ENCODE measurements at regions not wholly inside any gene's neighbourhood (a gene's known extent, or its start where the extent isn't known, plus 50 kb on each side); places are given as distances from the start of the nearest gene placed in this dataset.
A peak's percentile ranks its signal among the peaks of the same experiment; 100 is the strongest.
"Not testable (repeated sequence)": the region's sequence is repeated elsewhere in the genome, so short reads cannot be mapped to it uniquely, and the experiment has no call there.

DNA sequence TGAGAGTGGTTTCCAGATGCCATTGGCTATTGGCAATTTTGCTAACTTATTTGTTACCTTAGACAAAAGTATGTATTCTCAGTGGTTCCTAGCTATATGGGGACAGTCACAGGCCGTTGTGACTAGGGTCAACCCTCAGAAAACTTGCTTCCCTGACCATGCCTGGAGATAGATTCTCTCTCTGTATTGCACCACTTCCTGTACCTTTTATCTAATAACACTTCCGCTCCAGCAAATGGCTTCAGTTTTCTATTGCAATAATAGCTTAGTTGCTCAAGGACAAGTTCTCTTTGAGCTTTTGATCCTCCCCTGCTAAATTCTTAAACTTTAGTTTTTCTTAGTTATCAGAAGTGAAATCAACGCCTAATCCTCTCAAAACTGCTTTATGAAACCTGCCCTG is 338.0 kb downstream of the RMST start:
- no peak for DNase-seq (ENCODE audit: low spot score)

- no peak for DNase-seq (ENCODE audit: low spot score)
Observed at GRCh38 chr12:97801471-97802059, 339.0 kb downstream of the RMST start.

DNA sequence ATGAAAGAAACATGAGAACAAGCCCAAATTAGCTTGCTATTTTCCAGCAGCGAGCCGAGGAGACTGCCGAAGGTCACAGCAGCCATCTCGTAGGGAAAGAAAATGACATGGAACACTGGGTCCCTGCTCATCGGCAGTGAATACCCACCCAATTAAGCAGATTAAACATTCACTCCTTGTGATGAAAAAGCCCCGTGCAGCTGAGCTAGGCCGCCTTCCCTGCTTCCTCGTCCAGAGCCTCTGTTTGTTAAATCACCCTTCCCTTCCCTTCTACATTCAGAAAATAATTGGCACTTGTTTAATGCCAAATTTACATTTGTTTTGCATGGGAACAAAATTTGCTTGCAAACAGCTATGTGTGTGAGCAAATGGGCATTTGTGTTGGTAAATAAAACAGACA is 342.5 kb downstream of the RMST start:
- DNase-seq (ENCODE audit: low spot score), result no peak

- no peak for DNase-seq (ENCODE audit: low spot score)
Observed at GRCh38 chr12:97813301-97813700, 350.7 kb downstream of the RMST start.

DNA sequence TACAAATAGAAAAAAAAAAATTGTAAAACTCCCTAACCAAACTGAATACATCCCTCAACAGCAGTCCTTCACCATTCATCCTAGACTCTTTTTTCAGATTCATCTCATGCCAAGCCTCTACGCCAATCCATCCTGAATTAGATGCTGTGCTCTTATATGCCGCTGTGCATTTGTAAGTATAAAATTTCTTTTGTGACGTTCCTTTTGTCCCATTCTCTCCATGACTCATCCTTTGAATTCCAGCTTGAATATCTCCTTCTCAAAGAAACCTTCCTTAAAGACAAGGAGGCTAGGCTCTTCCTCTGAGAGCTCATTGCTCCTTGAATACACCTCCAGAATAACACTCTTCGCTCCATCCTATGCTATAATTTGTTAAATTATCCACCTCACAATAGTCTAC is 359.2 kb downstream of the RMST start:
- DNase-seq (ENCODE audit: low spot score), result no peak

DNA sequence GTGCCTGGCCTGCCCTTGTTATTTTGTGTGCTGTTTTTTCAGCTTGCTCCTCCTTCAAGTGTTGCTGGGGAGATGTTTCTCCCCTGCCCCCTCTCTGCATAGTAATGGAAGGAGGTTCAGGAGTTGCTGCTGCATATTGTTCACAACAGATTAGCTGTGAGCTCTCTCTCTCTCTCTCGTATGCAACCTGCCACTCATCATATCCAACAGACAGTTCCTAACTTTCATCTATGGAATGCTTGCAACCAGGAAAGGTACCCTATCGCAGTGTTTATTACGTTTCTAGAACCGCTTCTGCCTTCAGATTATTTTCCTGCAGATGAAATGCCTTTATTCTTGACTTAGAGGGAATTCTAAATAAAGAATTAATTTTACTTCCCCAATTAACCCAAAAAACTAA is 372.9 kb downstream of the RMST start:
- no peak for DNase-seq (ENCODE audit: low spot score)

DNA sequence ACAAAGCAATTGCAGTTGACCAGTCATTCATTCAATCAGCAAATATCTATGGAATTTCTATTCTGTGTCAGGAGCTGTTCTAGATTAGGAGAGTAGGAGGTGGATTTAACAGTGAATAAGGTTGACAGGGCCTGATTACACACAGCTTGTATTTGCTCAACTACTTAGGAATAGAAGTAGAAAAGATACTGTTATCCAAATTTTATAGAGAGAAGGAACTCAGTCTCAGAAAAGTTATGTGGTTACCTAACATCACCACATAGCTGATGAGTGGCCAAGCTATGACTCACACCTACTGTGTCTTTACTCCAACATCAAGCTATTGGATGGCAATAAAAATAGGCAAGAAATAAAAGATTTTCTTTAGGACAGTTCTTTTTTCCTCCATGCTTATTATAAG is 374.8 kb downstream of the RMST start:
- DNase-seq (ENCODE audit: low spot score), result no peak

- no peak for DNase-seq (ENCODE audit: low spot score)
Observed at GRCh38 chr12:97848051-97848450, 385.4 kb downstream of the RMST start.

GRCh38 chr12:97854477-97854876 is 391.9 kb downstream of the RMST start:
- no peak for DNase-seq (ENCODE audit: low spot score)

- DNase-seq (ENCODE audit: low spot score), result no peak
Observed at GRCh38 chr12:97862072-97862471, 399.5 kb downstream of the RMST start.

- no peak for DNase-seq (ENCODE audit: low spot score)
Observed at GRCh38 chr12:97875064-97875463, 412.5 kb downstream of the RMST start.

DNA sequence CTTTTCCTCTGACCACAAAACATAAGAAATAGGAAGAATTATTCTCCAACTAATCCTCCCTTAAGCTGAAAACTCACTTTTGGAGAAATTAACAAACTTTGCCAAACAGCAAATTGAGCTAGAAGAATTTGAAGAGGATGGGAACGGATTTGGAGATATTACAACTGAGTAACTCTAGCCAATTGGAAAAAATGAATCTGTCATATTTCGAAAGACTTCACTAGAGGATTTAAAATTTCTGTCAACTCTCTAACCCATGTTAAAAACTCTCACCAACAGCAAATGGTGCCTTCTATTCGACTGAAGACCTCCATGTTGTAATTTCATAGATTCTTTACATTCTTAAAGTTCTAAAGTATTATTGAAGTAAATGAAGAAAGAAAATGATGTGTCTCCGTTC is 414.2 kb downstream of the RMST start:
- no peak for DNase-seq (ENCODE audit: low spot score)

- no peak for DNase-seq (ENCODE audit: low spot score)
Observed at GRCh38 chr12:97877404-97877803, 414.8 kb downstream of the RMST start.

DNA sequence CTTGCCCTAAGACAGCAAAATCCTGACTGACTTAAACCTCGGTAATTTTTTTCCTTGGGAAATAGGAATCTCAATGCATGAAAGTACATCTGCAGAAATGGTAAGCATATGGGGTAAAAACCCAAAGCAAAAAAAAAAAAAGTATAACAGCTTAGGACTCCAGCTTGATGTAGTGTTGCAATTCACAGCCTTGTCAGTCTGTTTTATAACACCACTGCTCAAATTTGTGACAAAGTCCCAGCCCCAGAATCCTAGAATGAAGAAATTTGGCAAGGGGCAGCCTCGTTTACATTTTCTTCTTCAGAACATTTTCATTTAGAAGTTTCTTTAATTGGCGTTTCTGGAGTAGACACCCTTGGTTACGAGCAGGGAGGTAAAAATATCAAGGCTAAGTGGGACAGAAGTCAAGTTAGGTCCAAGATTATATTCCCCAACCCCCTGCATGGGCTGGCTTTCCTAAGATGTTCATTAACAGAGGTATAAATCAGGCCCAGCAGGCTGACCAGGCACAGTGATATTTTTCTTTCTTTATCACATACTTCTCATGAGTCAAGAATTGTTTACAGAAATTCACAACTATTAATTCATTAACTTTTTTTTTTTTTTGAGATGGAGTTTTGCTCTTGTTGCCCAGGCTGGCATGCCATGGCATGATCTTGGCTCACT is 424.0 kb downstream of the RMST start:
- no peak for DNase-seq (ENCODE audit: low spot score)

- DNase-seq (ENCODE audit: low spot score), result not testable (repeated sequence)
Observed at GRCh38 chr12:97897881-97898280, 435.3 kb downstream of the RMST start.

DNA sequence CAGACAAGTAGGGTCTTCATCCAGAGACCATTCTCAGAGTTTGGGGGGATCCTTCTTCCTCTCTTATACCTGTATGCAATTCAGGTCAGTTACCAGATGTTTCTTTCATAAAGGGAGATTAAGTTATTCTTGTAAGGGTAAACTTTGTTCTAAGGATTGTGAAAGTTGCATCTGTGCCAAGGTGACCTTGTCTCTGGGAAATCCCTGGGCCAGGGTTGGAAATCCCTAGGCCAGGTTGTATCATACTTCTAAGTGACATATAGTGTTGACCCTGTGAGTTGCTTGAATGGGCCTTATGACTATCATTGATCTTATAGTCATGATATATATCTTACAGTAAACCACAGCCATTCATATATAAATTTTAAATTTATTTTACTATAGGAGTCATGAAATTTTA is 436.9 kb downstream of the RMST start:
- no peak for DNase-seq (ENCODE audit: low spot score)

- no peak for DNase-seq (ENCODE audit: low spot score)
Observed at GRCh38 chr12:97899956-97900355, 437.4 kb downstream of the RMST start.

DNA sequence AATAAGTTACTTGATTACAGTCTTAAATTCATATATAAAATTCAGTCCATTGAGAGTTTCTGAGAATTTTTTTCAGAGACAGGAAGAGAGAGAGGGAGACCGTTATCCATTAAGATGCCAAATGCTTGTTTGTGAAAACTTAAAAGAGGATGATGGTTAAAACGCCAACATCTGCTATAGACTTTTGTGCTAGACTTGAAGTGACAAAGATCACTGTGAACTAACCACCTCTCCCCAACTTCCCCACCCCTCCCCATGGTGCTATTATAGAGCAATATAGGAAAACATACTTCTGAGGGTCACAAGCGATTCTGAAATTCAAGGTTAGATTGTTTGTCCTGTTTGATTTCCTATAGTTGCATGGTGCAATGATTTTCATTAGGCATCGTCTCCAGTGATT is 440.8 kb downstream of the RMST start:
- DNase-seq (ENCODE audit: low spot score), result no peak

DNA sequence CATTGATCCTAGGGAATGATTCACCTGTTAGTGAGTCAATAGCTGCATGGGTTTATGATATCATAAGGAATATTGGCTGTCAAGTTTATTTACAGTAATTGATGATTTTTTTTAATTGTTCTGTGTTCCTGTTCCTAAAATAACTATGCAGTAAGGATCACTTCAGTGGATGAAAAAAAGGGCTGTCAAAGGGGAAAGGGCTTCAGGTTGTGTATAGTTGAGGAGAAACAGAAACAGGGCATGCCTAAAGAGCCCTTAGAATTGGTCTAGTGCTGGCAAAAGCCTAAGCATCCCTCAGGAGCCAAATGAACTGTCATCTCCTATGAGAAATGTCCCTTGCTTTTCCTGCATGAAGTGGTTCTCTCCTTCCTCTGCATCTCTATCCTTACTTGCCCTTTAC is 444.9 kb downstream of the RMST start:
- DNase-seq (ENCODE audit: low spot score), result no peak

- no peak for DNase-seq (ENCODE audit: low spot score)
Observed at GRCh38 chr12:97910559-97910958, 448.0 kb downstream of the RMST start.

GRCh38 chr12:97912943-97913342 is 450.3 kb downstream of the RMST start:
- no peak for DNase-seq (ENCODE audit: low spot score)

DNA sequence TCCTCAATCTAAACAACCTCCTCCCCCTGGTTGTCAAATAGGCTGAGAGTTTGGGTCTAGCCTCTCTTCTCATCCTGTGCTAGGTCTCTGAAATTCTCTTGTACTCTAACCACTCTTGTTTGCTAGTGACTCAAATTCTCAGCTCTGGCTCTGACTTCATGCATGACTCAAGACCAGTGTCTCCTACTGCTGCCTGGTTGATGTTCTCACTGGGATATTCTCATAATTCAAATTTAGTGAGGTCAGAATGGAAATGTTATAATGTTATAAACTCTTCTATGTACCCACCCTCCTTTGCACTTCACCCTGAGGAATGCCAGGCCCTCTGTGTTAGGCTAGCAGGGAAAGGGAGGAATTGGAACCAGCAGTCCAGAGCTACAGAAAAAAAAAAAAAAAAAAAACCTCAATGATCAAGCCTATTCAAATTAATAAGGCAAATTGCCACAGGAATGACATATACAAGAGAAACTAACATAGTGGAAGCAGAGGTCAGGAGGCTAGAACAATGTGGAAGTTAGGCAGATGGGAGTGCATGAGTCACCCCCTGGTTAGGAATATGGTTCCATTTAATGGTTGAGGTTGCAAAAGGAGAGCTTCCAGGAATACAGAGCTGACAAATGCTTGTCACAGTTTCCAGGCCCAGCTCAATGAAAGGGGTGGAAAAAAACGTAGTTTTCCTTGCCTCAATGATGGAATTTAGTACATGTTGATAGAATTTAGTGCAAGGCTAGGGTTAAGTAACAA is 459.5 kb downstream of the RMST start:
- DNase-seq (ENCODE audit: low spot score), result peak; percentile 37

- no peak for DNase-seq (ENCODE audit: low spot score)
Observed at GRCh38 chr12:97923546-97923945, 460.9 kb downstream of the RMST start.

DNA sequence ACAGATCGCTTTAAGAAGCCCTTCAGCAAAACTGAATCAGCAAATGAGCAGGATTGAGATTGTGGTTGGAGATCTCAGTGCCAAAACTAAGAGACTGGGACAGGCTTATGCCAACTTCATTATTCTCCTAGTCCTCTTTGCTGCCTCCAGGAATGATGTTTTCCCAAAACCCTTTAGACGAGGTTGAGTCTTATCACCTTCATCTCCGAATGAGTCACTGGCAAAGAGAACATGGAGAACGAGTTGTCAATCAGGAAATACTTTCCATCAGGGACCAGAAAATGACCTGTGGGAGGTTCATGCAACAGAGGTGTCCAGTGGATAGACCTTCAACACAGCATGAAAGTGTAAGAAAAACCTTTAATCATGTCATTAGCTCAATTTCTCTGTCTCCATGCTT is 461.5 kb downstream of the RMST start:
- DNase-seq (ENCODE audit: low spot score), result no peak

All from GM03348 (cell line).